NCI-H146 treated with DMSO at 0.1 percent for 48 hours (cell line): ENCODE measurements at regions not wholly inside any gene's neighbourhood (a gene's known extent, or its start where the extent isn't known, plus 50 kb on each side); places are given as distances from the start of the nearest gene placed in this dataset.
"Not testable (repeated sequence)": the region's sequence is repeated elsewhere in the genome, so short reads cannot be mapped to it uniquely, and the experiment has no call there.

Source experiments
- DNase-seq: peaks from one replicate; lab custom pipeline; 2025; ENCODE audit not compliant: unreplicated experiment; lab: John Stamatoyannopoulos, UW

- no peak for DNase-seq
Observed at GRCh38 chr3:164752812-164753211, 325.5 kb downstream of the SI start.

DNA sequence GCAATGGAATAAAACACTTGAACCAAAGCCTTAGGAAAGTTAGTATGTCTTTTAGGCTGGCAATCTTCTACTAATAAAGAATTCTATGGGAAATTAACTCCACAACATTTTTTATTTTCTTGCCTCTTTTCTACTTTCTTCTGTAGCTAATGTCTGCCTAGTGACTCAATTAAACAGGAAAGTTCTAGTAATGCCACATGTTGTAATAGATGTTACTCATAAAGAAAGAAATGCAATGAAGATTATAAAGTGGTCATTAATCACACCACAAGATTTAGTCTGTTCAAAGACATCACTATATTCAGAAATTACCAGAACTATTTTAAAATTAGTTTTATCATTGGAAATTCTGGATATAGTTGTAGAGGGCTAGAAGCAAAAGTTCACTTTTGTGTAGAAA, 329.7 kb downstream of the SI start:
- DNase-seq = no peak

- DNase-seq = no peak
Observed at GRCh38 chr3:164741869-164742268, 336.4 kb downstream of the SI start.

- no peak for DNase-seq
Observed at GRCh38 chr3:164737174-164737573, 341.1 kb downstream of the SI start.

GRCh38 chr3:164732166-164732565, 346.1 kb downstream of the SI start:
- no peak for DNase-seq

DNA sequence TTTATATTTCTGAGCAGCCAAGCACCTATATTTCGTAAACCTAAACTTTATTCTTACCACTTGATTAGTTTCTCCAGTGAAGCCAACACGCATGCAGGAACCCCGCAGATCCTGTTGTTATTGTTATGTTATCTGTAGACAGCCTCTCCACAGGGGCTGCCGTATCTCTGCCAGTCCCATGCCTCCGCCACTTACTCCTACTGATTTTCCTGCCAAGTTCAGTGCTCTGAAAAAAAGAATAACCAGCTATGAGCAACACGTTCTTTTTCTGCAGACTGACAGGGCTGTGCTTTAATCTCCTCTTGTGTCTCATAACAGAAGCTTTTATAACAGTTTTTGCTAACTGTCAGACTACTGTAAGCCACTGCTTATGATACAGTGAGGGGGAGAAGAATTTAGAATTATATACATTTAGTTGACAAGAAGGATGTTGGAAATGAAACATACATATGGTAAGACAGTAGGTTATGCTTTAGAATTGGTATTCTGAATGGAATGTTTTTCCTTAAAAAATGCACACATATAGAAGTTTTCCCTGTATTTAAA, 347.4 kb downstream of the SI start:
- DNase-seq = no peak

GRCh38 chr3:164723396-164723795, 354.9 kb downstream of the SI start:
- no peak for DNase-seq

- DNase-seq = not testable (repeated sequence)
Observed at GRCh38 chr3:164702808-164703207, 375.5 kb downstream of the SI start.

DNA sequence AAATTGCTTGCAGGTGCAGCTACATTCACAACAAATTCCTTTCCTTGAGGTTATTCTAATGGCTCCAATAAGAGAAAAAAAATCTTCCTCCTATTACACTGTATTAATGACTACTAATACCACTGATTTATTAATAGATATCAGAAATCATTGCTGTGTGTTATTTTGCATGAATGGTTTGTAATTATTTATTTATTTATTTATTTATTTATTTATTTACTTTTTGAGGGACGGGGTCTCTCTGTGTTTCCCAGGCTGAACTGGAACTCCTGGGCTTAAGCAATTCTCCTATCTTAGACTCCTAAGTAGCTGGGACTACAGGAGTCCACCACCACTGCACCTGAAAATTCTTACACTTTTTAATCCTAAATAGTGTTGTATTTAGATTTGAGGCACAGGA, 390.4 kb downstream of the SI start:
- no peak for DNase-seq

GRCh38 chr3:164687211-164687610, 391.1 kb downstream of the SI start:
- DNase-seq = no peak

GRCh38 chr3:164683489-164683888, 394.8 kb downstream of the SI start:
- no peak for DNase-seq

DNA sequence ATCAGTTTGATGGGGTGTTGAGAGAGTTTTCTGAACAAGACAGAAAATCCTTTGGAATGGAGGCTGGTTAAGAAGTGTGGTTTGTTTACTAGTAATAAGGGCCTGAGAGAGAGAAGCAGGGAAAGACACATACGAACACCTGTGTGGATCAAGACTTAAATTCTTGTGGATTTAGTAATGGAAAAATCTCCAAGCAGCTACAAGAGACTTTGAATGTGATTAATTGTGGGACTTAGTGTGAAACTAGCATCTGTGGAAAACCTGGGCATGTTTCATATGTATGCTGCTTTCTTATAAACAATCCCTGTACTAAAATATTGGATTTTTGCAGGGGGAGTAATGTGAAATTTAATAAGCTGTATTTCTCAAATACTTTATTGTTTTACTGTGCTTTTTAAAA, 399.1 kb downstream of the SI start:
- no peak for DNase-seq

DNA sequence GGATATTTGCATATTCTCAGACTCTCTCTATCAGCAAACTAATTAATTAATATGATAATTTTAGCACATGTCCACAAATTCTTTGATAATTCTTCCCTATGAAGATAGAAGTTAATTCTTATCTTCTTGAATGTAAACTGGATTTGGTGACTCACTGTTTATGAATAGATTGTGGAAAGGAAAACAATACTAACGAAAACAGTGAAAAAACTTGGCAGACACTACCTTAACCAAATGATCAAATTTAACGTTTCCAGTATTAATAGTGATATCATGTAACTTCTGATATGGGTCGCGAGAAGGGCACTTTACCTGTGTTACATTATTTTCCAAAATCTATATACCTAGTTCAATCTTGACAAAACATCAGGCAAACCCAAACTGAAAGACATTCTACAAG, 401.0 kb downstream of the SI start:
- DNase-seq = no peak

DNA sequence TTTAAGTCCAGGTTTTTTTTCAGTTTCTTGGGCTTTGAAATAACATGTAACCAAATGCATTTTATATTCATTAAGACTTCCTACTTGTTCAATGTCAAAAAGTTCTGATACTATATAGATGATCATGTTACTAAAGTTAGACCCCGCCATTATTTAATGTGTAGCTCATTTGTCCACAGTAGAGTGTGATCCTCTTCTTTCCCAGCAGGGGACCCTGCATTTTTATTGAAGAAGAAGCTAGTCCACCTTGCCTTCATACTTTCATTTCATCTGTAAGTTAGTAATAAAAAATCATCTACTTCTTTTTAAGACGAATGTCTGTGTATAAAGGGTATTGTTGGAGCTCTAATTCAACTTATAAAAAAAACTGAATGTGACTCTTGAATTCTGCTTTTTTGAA, 404.6 kb downstream of the SI start:
- no peak for DNase-seq

GRCh38 chr3:164658125-164658524, 420.2 kb downstream of the SI start:
- DNase-seq = no peak

GRCh38 chr3:164657631-164658030, 420.7 kb downstream of the SI start:
- DNase-seq = no peak

GRCh38 chr3:164655462-164655861, 422.8 kb downstream of the SI start:
- DNase-seq = no peak

GRCh38 chr3:164641071-164641470, 437.2 kb downstream of the SI start:
- DNase-seq = no peak

- no peak for DNase-seq
Observed at GRCh38 chr3:164640591-164640990, 437.7 kb downstream of the SI start.

DNA sequence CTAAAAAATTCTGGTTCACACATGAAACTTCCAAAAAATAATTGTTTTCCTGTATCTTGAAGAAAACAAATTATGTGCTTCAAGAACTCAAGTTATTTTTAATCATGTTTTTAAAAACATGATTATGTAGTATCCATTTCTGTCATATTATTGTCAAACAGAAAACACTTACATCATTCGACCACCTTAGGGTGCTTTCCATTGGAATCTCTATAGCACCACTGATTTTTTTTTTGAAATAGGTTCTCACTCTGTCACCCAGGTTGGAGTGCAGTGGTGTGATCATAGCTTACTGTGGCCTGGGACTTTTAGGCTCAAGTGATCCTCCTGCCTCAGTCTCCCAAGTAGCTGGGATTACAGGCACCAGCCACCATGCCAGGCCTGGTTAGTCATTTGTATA, 457.3 kb downstream of the SI start:
- no peak for DNase-seq

GRCh38 chr3:164620423-164620822, 457.9 kb downstream of the SI start:
- no peak for DNase-seq

- DNase-seq = no peak
Observed at GRCh38 chr3:164612751-164613150, 465.5 kb downstream of the SI start.

DNA sequence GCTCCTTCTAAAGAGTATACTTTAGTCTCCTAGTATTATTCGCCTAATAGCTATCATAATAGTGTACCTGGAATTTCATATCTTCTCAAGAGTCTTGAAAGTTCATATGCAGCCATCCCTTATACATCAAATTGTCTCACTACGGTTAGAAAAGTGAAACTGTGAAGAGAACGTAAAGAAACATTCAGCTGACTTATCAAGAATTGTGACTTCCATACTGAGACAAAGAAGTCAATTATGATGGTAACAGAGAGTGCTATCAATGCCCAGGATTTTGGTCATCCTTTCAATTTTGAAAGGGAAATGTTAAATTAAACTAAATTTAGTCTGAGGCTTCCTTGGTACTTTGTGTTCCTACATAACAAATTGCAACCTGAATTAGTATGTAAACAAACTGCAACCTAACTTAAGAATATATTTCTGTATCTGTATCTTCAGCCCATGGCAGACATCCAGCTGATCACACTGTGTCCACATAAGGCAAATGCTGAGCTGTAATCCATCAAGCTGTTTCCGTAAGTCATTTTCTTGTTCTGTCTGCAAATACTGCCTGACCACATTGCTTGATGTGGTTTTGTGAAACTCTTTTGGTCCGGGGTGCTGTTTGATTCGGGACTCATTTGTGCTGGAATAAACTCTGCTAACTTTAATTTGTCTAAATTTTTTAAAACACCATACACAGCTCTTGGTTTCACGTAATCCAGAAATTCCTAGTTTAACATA, 469.6 kb downstream of the SI start:
- DNase-seq = no peak
